CD4-positive, alpha-beta T cell treated with Interleukin-15 for 1 hour (primary cell): ENCODE measurements at regions not wholly inside any gene's neighbourhood (a gene's known extent, or its start where the extent isn't known, plus 50 kb on each side); places are given as distances from the start of the nearest gene placed in this dataset.

Experiments
- DNase-seq: peaks from one replicate; pipeline ENCODE4 v3.0.0-alpha.2; 2020

DNA sequence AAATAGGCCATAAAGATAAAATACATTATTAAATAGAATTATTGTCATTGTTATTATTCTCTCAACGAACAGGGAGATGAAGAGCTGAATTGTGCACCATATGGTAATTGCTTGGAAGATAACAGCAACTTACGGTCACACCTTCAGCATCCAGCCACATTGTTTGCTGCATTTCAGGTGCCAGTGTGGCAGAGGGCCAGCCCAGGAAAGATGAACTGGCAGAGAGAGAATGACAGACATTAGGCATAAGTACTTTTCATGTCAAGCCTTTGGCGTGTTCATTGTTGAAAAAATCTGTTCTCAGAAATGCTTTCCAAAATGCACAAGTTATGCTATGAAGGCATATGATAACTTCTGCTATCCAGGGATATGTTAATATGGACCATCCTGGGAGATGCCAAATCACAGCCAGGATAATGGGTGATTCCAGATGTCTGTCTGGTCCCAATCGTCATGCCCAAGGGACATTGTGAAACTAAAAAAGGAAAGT is 748.6 kb upstream of the PIK3C3 start:
- no peak for DNase-seq

DNA sequence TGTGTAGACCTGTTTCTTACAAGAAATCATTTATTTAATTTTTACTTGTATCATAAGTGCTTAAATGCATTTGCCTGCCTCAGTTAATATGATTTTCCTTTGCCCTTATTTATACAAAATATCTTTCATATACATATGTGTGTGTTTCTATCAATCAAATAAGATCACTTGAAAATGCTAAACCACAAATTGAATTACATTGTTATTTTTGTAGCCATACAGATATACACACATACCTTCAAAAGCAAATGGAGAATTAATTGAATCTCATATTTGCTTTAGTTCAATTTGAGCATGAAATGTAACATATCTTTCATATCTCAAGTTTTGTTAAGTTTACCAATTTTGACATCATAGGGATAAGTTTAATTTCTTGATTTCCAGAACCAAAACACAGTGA is 755.8 kb upstream of the PIK3C3 start:
- no peak for DNase-seq

GRCh38 chr18:41197967-41198366 is 757.1 kb upstream of the PIK3C3 start:
- no peak for DNase-seq

GRCh38 chr18:41170346-41170745 is 784.7 kb upstream of the PIK3C3 start:
- no peak for DNase-seq

DNA sequence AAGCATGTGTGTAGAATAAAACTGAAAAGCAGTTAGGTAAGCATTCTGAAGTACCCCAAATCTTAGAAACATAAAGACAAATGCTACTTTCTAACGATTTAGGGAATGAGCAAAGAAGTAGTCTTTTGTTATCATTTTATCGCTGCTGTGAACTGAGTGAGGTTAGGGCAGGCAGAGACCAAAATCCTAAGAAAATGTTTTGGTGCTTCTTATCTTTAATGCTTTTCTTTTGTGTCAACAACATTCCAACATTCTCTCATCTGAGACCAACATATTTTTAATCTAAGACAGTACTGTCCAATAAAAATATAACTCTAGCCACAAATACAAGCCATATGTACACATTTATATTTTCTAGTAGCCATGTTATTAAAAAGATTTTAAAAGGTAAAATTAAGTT is 789.4 kb upstream of the PIK3C3 start:
- DNase-seq, result no peak

DNA sequence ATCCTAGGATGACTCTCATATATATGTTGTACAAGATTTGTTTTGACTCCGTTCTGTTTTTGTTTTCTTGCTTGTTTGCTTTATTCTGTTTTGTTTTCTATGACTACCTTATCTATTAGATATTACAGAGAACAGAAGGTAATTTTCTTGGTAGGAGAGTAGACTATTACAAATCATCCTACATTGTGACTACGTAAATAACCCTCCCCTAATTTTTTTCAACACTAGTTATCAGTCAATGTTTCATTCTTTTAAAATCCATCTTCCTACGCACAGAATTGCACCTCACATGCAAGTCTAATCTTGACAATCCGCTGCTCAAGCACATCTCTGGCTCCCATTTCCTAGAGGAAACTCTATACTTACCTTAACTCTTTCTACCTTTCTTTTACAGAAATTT is 792.3 kb upstream of the PIK3C3 start:
- no peak for DNase-seq

GRCh38 chr18:41162191-41162590 is 792.8 kb upstream of the PIK3C3 start:
- no peak for DNase-seq

GRCh38 chr18:41155910-41156851 is 798.9 kb upstream of the PIK3C3 start:
- DNase-seq, result no peak

DNA sequence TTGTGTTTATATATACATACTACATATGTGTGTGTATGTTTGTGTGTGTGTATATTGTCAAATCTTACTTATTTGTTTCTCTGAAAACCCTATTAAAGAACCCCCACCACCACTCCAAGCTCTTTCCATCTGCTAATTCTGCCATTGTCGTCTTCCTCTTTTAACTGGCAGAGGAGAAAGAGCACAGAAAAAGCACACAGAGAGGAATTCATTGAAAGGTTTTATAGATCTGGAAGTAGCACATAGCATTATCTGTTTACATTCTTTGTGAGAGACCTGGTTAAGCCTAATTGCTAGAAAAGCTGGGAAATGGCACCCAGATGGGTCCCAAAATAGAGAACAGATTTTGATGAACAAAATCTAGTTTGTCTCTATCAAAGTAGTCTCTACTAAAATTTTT is 800.0 kb upstream of the PIK3C3 start:
- no peak for DNase-seq

GRCh38 chr18:41153871-41154270 is 801.2 kb upstream of the PIK3C3 start:
- DNase-seq, result no peak

DNA sequence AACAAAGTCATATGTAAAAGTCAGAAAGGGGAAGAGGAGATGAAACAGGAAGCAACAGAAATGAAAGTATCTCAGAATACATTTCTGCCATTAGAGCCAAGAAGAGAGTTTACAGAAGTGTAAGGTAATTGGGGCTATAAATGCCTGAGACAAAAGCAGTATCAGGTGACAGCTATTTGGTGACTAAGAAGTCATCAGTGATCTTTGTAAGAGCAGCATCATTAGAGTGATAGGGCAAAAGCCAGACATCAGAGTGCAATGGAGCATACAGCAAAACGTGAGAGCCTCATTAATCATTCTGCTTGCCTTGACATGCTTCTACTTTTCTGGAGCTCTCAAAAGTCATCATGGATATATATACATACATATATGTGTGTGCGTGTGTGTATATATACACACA is 804.7 kb upstream of the PIK3C3 start:
- no peak for DNase-seq

DNA sequence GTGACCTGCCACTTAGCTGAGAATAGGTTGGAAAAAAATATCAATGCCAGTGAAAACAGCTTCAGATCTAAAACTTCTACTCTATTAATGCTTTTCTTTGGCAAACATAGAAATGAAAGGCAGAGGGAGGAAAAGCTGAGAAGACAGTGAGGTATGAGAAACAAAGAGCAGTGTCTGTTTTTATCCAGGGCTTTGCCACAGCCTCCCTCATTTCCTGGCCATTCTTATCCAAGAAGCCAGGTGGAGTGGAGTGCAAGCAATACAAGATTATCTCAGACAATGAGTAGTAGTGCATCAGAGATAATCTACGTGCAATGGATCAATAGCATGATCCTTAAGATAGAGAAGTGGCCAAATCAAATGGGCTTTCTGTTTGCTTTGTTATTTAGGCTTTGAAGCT is 808.7 kb upstream of the PIK3C3 start:
- no peak for DNase-seq

DNA sequence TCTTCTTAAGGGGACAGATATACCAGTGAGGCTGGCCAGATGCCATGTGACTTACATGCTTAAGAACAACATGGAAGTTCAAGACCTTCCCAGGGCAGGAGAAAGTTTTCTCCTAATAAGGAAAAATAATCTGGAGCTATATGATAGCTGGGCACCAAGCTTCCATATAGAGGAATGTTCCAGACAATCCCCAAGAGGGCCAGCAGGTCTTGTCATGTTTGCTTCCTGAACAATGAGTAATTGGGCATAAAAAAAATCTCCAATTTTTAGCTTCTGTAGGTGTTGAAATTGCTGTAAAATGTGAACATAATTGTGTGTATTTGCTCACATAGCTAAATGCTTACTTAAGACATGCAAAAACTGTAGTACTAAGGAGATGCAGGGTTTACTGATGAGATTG is 809.5 kb upstream of the PIK3C3 start:
- no peak for DNase-seq

DNA sequence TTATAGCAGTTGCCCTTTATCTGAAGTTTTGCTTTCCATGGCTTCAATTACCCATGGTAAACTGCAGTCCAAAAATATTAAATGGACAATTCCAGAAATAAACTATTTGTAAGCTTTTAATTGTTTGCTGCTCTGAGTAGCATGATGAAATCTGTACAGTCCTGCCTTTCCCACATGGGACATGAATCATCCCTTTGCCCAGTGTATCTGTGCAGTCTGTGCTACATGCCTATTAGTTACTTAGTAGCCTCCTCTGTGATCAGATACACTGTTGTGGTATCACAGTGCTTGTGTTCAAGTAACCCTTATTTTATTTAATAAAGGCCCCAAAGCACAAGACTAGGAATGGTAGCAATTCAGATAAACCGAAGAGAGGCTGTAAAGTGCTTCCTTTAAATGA is 810.6 kb upstream of the PIK3C3 start:
- no peak for DNase-seq

DNA sequence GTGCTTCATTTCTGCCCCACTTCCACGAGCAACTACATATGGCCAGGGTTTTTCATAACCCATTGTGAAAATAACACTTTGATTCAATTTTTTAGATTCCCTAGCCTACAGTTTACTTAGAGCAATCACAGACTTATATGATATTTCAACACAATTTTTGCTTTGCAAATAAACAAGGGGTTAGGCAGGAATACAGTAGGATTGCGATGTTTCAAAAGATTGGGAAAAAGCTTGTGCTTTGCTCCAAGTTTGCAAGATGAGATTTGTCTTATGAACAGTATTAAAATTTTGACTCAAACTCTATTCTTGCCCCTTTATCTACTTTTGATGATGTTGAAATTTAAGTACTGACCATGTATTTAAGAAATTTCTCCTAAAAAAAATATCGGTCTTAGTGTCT is 814.5 kb upstream of the PIK3C3 start:
- no peak for DNase-seq

- DNase-seq, result no peak
Measured at GRCh38 chr18:41135146-41135545, 819.9 kb upstream of the PIK3C3 start.

GRCh38 chr18:41134426-41134825 is 820.6 kb upstream of the PIK3C3 start:
- DNase-seq, result no peak

DNA sequence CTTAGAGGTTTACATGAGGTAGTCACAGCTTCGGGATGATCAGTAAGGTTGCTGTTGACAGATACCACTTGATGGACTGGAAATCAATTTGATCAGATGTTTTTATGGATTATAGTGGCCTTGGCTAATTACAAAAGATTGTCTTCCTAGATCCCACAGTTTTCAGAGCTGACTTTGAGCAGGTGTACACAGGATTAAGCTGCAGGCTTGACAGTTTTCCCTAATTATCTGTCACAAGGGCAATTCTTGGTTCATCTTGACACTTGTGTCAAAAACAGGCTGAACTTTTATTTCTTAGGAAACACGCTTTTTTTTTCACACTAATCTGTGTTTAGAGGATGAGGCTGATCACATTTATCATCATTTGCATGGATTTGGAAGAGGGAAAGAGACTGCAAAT is 824.0 kb upstream of the PIK3C3 start:
- DNase-seq, result no peak

- DNase-seq, result no peak
Measured at GRCh38 chr18:41128545-41128944, 826.5 kb upstream of the PIK3C3 start.

DNA sequence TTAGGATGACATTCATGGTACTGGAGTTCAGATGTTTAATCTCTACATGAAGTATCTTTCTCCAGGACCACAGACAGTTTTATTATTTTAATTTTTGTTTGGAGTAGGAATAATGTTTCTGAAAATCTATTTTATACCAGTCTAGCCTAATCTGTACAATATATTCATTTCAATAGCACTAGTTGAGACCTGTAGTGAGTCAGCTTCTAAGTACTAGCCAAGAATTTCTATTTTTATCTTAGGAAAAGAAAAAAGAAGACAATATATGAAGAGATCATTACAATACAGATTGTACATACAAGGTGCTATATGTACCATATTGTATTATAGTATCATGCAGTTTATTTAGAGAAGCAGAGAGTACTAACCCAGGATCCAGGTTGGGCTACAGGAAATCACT is 826.9 kb upstream of the PIK3C3 start:
- DNase-seq, result no peak

DNA sequence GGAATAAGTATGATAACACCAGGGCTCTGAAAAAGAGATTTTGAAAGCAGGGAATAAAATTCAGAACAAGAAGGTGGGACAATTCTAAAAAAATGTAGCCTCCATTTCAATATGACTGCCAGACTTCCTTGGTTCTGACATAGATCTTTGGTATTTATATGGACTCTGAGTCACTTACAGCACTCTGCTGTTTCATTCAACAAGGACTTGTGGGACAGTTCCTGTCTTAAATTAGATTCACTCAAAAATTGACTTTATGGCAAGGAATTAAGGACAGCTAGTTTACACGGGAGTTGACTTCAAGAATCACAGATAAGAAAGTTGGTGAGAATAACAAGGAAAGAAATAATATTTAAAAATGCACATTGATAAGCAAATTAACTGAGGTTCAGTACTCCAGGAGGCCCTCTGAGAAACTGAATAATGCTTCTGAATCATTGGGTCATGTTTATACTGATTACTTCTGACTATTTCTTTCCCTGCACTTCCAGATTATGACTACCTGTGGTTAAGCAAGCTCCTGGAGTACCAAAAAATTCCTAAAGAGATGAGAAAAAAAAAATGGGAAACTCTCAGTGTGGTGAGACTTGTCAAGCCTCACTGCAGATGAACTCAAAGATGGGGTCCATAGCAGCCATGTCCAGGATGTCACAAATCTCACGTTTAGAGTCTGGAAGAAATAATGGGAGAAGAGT is 828.3 kb upstream of the PIK3C3 start:
- no peak for DNase-seq

- no peak for DNase-seq
Measured at GRCh38 chr18:41121116-41121826, 833.8 kb upstream of the PIK3C3 start.

- DNase-seq, result no peak
Measured at GRCh38 chr18:41119031-41119430, 836.0 kb upstream of the PIK3C3 start.
